Liver (tissue), 8 donors: ENCODE measurements at regions not wholly inside any gene's neighbourhood (a gene's known extent, or its start where the extent isn't known, plus 50 kb on each side); places are given as distances from the start of the nearest gene placed in this dataset.
"Not testable (repeated sequence)": the region's sequence is repeated elsewhere in the genome, so short reads cannot be mapped to it uniquely, and the experiment has no call there.

Experiments
- DNase-seq: peaks from one replicate; pipeline ENCODE4 v3.0.0-alpha.2; 2017; ENCODE audit warnings: low spot score
- H3K27ac ChIP-seq, 2 donors: one replicate each; pipeline ENCODE4 v1.7.0; 2013; ENCODE audit warnings: inconsistent platforms in 2 of 2, low read length in 2 of 2, control low read depth in 1 of 2, low read depth in 1 of 2, mild to moderate bottlenecking in 1 of 2
- H3K27me3 ChIP-seq, 4 donors: one replicate each; pipeline versions ENCODE4 v1.6.1 to v1.7.0; 2013; ENCODE audit warnings: low read length in 3 of 4, inconsistent platforms in 1 of 4, mild to moderate bottlenecking in 1 of 4, moderate library complexity in 1 of 4; ENCODE audit not compliant: control insufficient read depth in 4 of 4, insufficient read depth in 4 of 4
- H3K36me3 ChIP-seq, 4 donors: one replicate each; pipeline versions ENCODE4 v1.6.1 to v1.7.0; 2013; ENCODE audit warnings: low read length in 3 of 4, mild to moderate bottlenecking in 3 of 4, low read depth in 1 of 4, moderate library complexity in 1 of 4; ENCODE audit not compliant: control insufficient read depth in 4 of 4, insufficient read depth in 3 of 4
- H3K4me1 ChIP-seq, 4 donors: one replicate each; pipeline versions ENCODE4 v1.6.1 to v1.7.0; 2013; ENCODE audit warnings: low read length in 3 of 4, mild to moderate bottlenecking in 3 of 4, moderate library complexity in 1 of 4; ENCODE audit not compliant: control insufficient read depth in 4 of 4, insufficient read depth in 4 of 4
- H3K4me3 ChIP-seq, 3 donors: one replicate each; pipeline versions ENCODE4 v1.6.1 to v1.7.0; 2013; ENCODE audit warnings: low read length in 3 of 3, control low read depth in 1 of 3, low read depth in 1 of 3, mild to moderate bottlenecking in 1 of 3
- H3K9ac ChIP-seq, 2 donors: one replicate each; pipeline ENCODE4 v1.7.0; 2013; ENCODE audit warnings: low read length in 2 of 2, mild to moderate bottlenecking in 2 of 2, moderate library complexity in 2 of 2, control low read depth in 1 of 2, low read depth in 1 of 2
- H3K9me3 ChIP-seq, 4 donors: one replicate each; pipeline versions ENCODE4 v1.6.1 to v1.7.0; 2013; ENCODE audit warnings: low read length in 3 of 4; ENCODE audit not compliant: control insufficient read depth in 4 of 4
- ATF3 ChIP-seq: IDR thresholded peaks from 2 replicates; pipeline ENCODE4 v1.6.1; 2016; ENCODE audit warnings: antibody characterized with exemption
- CTCF ChIP-seq: fragments of 150-350 bp; IDR thresholded peaks from 2 replicates; pipeline ENCODE4 v1.5.1; 2017; ENCODE audit warnings: improper control_type of control experiment, low read depth, low read length; ENCODE audit not compliant: missing input control
- EGR1 ChIP-seq, 2 donors: IDR thresholded peaks; 2 replicates each; pipeline ENCODE4 v1.6.1; 2016 to 2018; ENCODE audit warnings: antibody characterized with exemption in 2 of 2, low read depth in 2 of 2
- FOXA1 ChIP-seq: IDR thresholded peaks from 2 replicates; pipeline ENCODE4 v1.6.1; 2016; ENCODE audit warnings: antibody characterized with exemption
- FOXA2 ChIP-seq: IDR thresholded peaks from 2 replicates; pipeline ENCODE4 v1.6.1; 2016; ENCODE audit warnings: antibody characterized with exemption
- GABPA ChIP-seq, 2 donors: IDR thresholded peaks in 1 of 2; conservative IDR thresholded peaks in 1 of 2; 2 replicates each; pipeline ENCODE4 v1.6.1; 2016; ENCODE audit warnings: antibody characterized with exemption in 2 of 2, mild to moderate bottlenecking in 1 of 2, moderate library complexity in 1 of 2
- HNF4A ChIP-seq, 2 donors: conservative IDR thresholded peaks; 2 replicates each; pipeline ENCODE4 v1.6.1; 2016; ENCODE audit warnings: antibody characterized with exemption in 2 of 2, mild to moderate bottlenecking in 2 of 2
- HNF4G ChIP-seq: IDR thresholded peaks from 2 replicates; pipeline ENCODE4 v1.6.1; 2016; ENCODE audit warnings: antibody characterized with exemption
- JUND ChIP-seq, 2 donors: IDR thresholded peaks; 2 replicates each; pipeline ENCODE4 v1.6.1; 2016; ENCODE audit warnings: antibody characterized with exemption in 2 of 2
- MAX ChIP-seq: IDR thresholded peaks from 2 replicates; pipeline ENCODE4 v1.6.1; 2016; ENCODE audit warnings: antibody characterized with exemption
- NR2F2 ChIP-seq: IDR thresholded peaks from 2 replicates; pipeline ENCODE4 v1.6.1; 2016; ENCODE audit warnings: antibody characterized with exemption
- RAD21 ChIP-seq, 2 donors: IDR thresholded peaks; 2 replicates each; pipeline ENCODE4 v1.6.1; 2016; ENCODE audit warnings: antibody characterized with exemption in 2 of 2, mild to moderate bottlenecking in 2 of 2
- REST ChIP-seq: IDR thresholded peaks from 2 replicates; pipeline ENCODE4 v1.6.1; 2016; ENCODE audit warnings: antibody characterized with exemption, mild to moderate bottlenecking
- RXRA ChIP-seq, 2 donors: IDR thresholded peaks; 2 replicates each; pipeline ENCODE4 v1.6.1; 2017 to 2018; ENCODE audit warnings: antibody characterized with exemption in 2 of 2, mild to moderate bottlenecking in 1 of 2
- SP1 ChIP-seq: IDR thresholded peaks from 2 replicates; pipeline ENCODE4 v1.6.1; 2018; ENCODE audit warnings: antibody characterized with exemption, mild to moderate bottlenecking
- TAF1 ChIP-seq: conservative IDR thresholded peaks from 2 replicates; pipeline ENCODE4 v1.6.1; 2016; ENCODE audit warnings: antibody characterized with exemption, mild to moderate bottlenecking
- YY1 ChIP-seq: IDR thresholded peaks from 2 replicates; pipeline ENCODE4 v1.6.1; 2016; ENCODE audit warnings: antibody characterized with exemption, mild to moderate bottlenecking
- ZBTB33 ChIP-seq: IDR thresholded peaks from 2 replicates; pipeline ENCODE4 v1.6.1; 2016; ENCODE audit warnings: antibody characterized with exemption
- WGBS: extraction: QIAGEN DNeasy Blood & Tissue Kit; methylation state at CpG from one replicate; pipeline ENCODE4 v1.1.7; 2013; 5-methylcytosine and 5-hydroxymethylcytosine counted together
- donor health status: healthy.
- donor health status: healthy.
- donor health status: healthy.
- donor health status: healthy.
- donor health status: healthy.

- DNase-seq, result no peak
- H3K4me3 ChIP-seq, result no peak overlapping the region
- no peaks in the 10 kb centered on the region for H3K9me3 ChIP-seq
- H3K36me3 ChIP-seq, result no peaks in the 10 kb centered on the region
- H3K4me1 ChIP-seq, result peaks cover 0 to 4% (median 0%) of the 10 kb centered on the region in 4 donors
- no peaks in the 10 kb centered on the region for H3K27me3 ChIP-seq
- no peak overlapping the region for H3K9ac ChIP-seq
- TF ChIP-seq SP1 (no peak), HNF4A (conservative IDR thresholded peaks at IDR 0.05) (no peak), YY1 (no peak), MAX (no peak), HNF4G (no peak), RAD21 (IDR thresholded peaks at IDR 0.05) (no peak), FOXA1 (no peak), FOXA2 (no peak), NR2F2 (no peak), EGR1 (IDR thresholded peaks at IDR 0.05; ENCODE audit: low read depth in 2 of 2) (no peak), JUND (IDR thresholded peaks at IDR 0.05) (no peak), ATF3 (no peak), ZBTB33 (no peak), RXRA (IDR thresholded peaks at IDR 0.05) (no peak)
- H3K27ac ChIP-seq, result no peak overlapping the region
These were observed 76.6 kb upstream of the NCKAP5 start for GRCh38 chr2:133644846-133645245.

GRCh38 chr2:133647386-133647785 lies 79.1 kb upstream of the NCKAP5 start:
- H3K4me3 ChIP-seq, H3K27ac ChIP-seq, H3K9me3 ChIP-seq, DNase-seq, H3K36me3 ChIP-seq, H3K4me1 ChIP-seq, H3K9ac ChIP-seq, H3K27me3 ChIP-seq: not testable (repeated sequence)
- WGBS, result 86% methylated on average over 1 of the region's 1 CpG

- no peaks in the 10 kb centered on the region for H3K9me3 ChIP-seq
- H3K27ac ChIP-seq, result no peak overlapping the region
- 86% methylated on average over 2 of the region's 2 CpGs for WGBS
- H3K4me3 ChIP-seq, result no peak overlapping the region
- no peak overlapping the region for H3K9ac ChIP-seq
- no peaks in the 10 kb centered on the region for H3K27me3 ChIP-seq
- DNase-seq, result no peak
- H3K4me1 ChIP-seq, result no peaks in the 10 kb centered on the region
- H3K36me3 ChIP-seq, result no peaks in the 10 kb centered on the region
- TF ChIP-seq MAX (no peak), ATF3 (no peak), EGR1 (IDR thresholded peaks at IDR 0.05; ENCODE audit: low read depth in 2 of 2) (no peak), TAF1 (no peak), GABPA (IDR thresholded peaks at IDR 0.05 in 1 of 2, conservative IDR thresholded peaks at IDR 0.05 in 1 of 2) (no peak), YY1 (no peak), REST (no peak), JUND (IDR thresholded peaks at IDR 0.05) (no peak), CTCF (no peak)
These were observed 83.6 kb upstream of the NCKAP5 start for GRCh38 chr2:133651861-133652260.
